ENCODE measurements at regions not wholly inside any gene's neighbourhood (a gene's known extent, or its start where the extent isn't known, plus 50 kb on each side); places are given as distances from the start of the nearest gene placed in this dataset.
A peak's percentile ranks its signal among the peaks of the same experiment; 100 is the strongest.
"Not testable (repeated sequence)": the region's sequence is repeated elsewhere in the genome, so short reads cannot be mapped to it uniquely, and the experiment has no call there.

- no peak for DNase-seq (ENCODE audit: low read depth)
- in situ Hi-C loops (cut with HindIII; ENCODE audit: low pct_unique_long_range_greater_than_20kb, low sequenced_read_pairs): no loop called here
These were observed 63.1 kb upstream of the NDN start for GRCh38 chr15:23750179-23750578.

GRCh38 chr15:23750776-23751175 lies 63.7 kb upstream of the NDN start:
- in situ Hi-C loops (cut with HindIII; ENCODE audit: low pct_unique_long_range_greater_than_20kb, low sequenced_read_pairs): no loop called here

GRCh38 chr15:23753248-23753647 lies 66.1 kb upstream of the NDN start:
- in situ Hi-C loops (cut with HindIII; ENCODE audit: low pct_unique_long_range_greater_than_20kb, low sequenced_read_pairs): no loop called here

More at GRCh38 chr15:23750776-23751175, 63.7 kb upstream of the NDN start:
- no peak for DNase-seq (ENCODE audit: low read depth)

GRCh38 chr15:23758891-23759290 lies 71.8 kb upstream of the NDN start:
- DNase-seq (ENCODE audit: low read depth): no peak
- in situ Hi-C loops (cut with HindIII; ENCODE audit: low pct_unique_long_range_greater_than_20kb, low sequenced_read_pairs): no loop called here

More at GRCh38 chr15:23753248-23753647, 66.1 kb upstream of the NDN start:
- no peak for DNase-seq (ENCODE audit: low read depth)

- no peak for DNase-seq (ENCODE audit: low read depth)
These were observed 72.9 kb upstream of the NDN start for GRCh38 chr15:23760024-23760423.

GRCh38 chr15:23761386-23761785 lies 74.3 kb upstream of the NDN start:
- in situ Hi-C loops (cut with HindIII; ENCODE audit: low pct_unique_long_range_greater_than_20kb, low sequenced_read_pairs): no loop called here
- DNase-seq (ENCODE audit: low read depth): no peak

More at GRCh38 chr15:23760024-23760423, 72.9 kb upstream of the NDN start:
- in situ Hi-C loops (cut with HindIII; ENCODE audit: low pct_unique_long_range_greater_than_20kb, low sequenced_read_pairs): no loop called here

GRCh38 chr15:23762026-23762425 lies 74.9 kb upstream of the NDN start:
- no peak for DNase-seq (ENCODE audit: low read depth)
- in situ Hi-C loops (cut with HindIII; ENCODE audit: low pct_unique_long_range_greater_than_20kb, low sequenced_read_pairs): no loop called here

GRCh38 chr15:23763021-23763420 lies 75.9 kb upstream of the NDN start:
- in situ Hi-C loops (cut with HindIII; ENCODE audit: low pct_unique_long_range_greater_than_20kb, low sequenced_read_pairs): no loop called here
- no peak for DNase-seq (ENCODE audit: low read depth)

GRCh38 chr15:23764306-23764705 lies 77.2 kb upstream of the NDN start:
- in situ Hi-C loops (cut with HindIII; ENCODE audit: low pct_unique_long_range_greater_than_20kb, low sequenced_read_pairs): no loop called here
- no peak for DNase-seq (ENCODE audit: low read depth)

GRCh38 chr15:23764716-23765115 lies 77.6 kb upstream of the NDN start:
- in situ Hi-C loops (cut with HindIII; ENCODE audit: low pct_unique_long_range_greater_than_20kb, low sequenced_read_pairs): no loop called here
- no peak for DNase-seq (ENCODE audit: low read depth)

- in situ Hi-C loops (cut with HindIII; ENCODE audit: low pct_unique_long_range_greater_than_20kb, low sequenced_read_pairs); DNase-seq (ENCODE audit: low read depth): not testable (repeated sequence)
These were observed 79.7 kb upstream of the NDN start for GRCh38 chr15:23766779-23767178.

- in situ Hi-C loops (cut with HindIII; ENCODE audit: low pct_unique_long_range_greater_than_20kb, low sequenced_read_pairs): no loop called here
- DNase-seq (ENCODE audit: low read depth): peak; percentile 1
These were observed 86.0 kb upstream of the NDN start for GRCh38 chr15:23773093-23773492.

GRCh38 chr15:23787346-23788105 lies 100.4 kb upstream of the NDN start:
- no peak for DNase-seq (ENCODE audit: low read depth)
- in situ Hi-C loops (cut with HindIII; ENCODE audit: low pct_unique_long_range_greater_than_20kb, low sequenced_read_pairs): no loop called here

GRCh38 chr15:23793191-23793680 lies 106.1 kb upstream of the NDN start:
- no peak for DNase-seq (ENCODE audit: low read depth)
- in situ Hi-C loops (cut with HindIII; ENCODE audit: low pct_unique_long_range_greater_than_20kb, low sequenced_read_pairs): no loop called here

GRCh38 chr15:23797747-23798446 lies 110.8 kb upstream of the NDN start:
- no peak for DNase-seq (ENCODE audit: low read depth)
- in situ Hi-C loops (cut with HindIII; ENCODE audit: low pct_unique_long_range_greater_than_20kb, low sequenced_read_pairs): no loop called here

GRCh38 chr15:23801881-23802280 lies 114.8 kb upstream of the NDN start:
- DNase-seq (ENCODE audit: low read depth): no peak
- in situ Hi-C loops (cut with HindIII; ENCODE audit: low pct_unique_long_range_greater_than_20kb, low sequenced_read_pairs): no loop called here

- DNase-seq (ENCODE audit: low read depth); in situ Hi-C loops (cut with HindIII; ENCODE audit: low pct_unique_long_range_greater_than_20kb, low sequenced_read_pairs): not testable (repeated sequence)
These were observed 115.9 kb upstream of the NDN start for GRCh38 chr15:23802896-23803435.

GRCh38 chr15:23806980-23807379 lies 119.9 kb upstream of the NDN start:
- in situ Hi-C loops (cut with HindIII; ENCODE audit: low pct_unique_long_range_greater_than_20kb, low sequenced_read_pairs): no loop called here
- no peak for DNase-seq (ENCODE audit: low read depth)

GRCh38 chr15:23823508-23823907 lies 136.4 kb upstream of the NDN start:
- in situ Hi-C loops (cut with HindIII; ENCODE audit: low pct_unique_long_range_greater_than_20kb, low sequenced_read_pairs): no loop called here
- no peak for DNase-seq (ENCODE audit: low read depth)

All from Caki2 (cell line).